Lower leg skin (tissue), 3 donors: ENCODE measurements at regions not wholly inside any gene's neighbourhood (a gene's known extent, or its start where the extent isn't known, plus 50 kb on each side); places are given as distances from the start of the nearest gene placed in this dataset.

Experiments
- POLR2A ChIP-seq, 2 donors: fragments of 450-650 bp; IDR thresholded peaks; one replicate each; pipeline ENCODE4 v1.6.1; 2016 to 2017; ENCODE audit warnings: antibody characterized with exemption in 2 of 2, mild to moderate bottlenecking in 1 of 2, moderate library complexity in 1 of 2
- TF ChIP-seq, protein P1 (sequence below), 3 donors: fragments of 450-650 bp; IDR thresholded peaks; one replicate each; pipeline ENCODE4 v1.5.1; 2016; ENCODE audit warnings: antibody characterized with exemption in 3 of 3, mild to moderate bottlenecking in 3 of 3, moderate library complexity in 2 of 3

DNA sequence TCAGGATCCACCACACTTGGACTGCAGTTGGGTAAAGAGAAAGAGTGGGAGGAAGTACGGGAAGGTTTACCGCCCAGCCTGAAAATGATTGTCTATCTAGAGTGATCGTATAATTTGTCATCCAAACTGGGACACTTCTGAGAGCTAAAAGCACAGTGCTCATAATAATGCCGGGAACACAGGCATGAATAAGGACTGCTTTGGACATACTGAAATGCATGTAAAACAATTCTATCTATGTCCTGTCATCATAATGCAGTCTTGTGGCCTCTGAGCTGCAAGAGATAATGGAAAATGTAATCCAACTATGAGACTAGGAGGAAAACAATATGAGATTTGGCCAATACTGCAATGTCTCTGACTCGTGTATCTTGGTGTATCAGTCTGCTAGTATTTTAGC lies 435.5 kb downstream of the SOX11 start:
- TF ChIP-seq, protein P1, sequence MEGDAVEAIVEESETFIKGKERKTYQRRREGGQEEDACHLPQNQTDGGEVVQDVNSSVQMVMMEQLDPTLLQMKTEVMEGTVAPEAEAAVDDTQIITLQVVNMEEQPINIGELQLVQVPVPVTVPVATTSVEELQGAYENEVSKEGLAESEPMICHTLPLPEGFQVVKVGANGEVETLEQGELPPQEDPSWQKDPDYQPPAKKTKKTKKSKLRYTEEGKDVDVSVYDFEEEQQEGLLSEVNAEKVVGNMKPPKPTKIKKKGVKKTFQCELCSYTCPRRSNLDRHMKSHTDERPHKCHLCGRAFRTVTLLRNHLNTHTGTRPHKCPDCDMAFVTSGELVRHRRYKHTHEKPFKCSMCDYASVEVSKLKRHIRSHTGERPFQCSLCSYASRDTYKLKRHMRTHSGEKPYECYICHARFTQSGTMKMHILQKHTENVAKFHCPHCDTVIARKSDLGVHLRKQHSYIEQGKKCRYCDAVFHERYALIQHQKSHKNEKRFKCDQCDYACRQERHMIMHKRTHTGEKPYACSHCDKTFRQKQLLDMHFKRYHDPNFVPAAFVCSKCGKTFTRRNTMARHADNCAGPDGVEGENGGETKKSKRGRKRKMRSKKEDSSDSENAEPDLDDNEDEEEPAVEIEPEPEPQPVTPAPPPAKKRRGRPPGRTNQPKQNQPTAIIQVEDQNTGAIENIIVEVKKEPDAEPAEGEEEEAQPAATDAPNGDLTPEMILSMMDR (IDR thresholded peaks at IDR 0.05), result no peak
- TF ChIP-seq POLR2A (IDR thresholded peaks at IDR 0.05), result no peak
